HCT116 (cell line): ENCODE measurements at regions not wholly inside any gene's neighbourhood (a gene's known extent, or its start where the extent isn't known, plus 50 kb on each side); places are given as distances from the start of the nearest gene placed in this dataset.

Experiments
- ATAC-seq: fragments of 200-7000 bp; cut with Tn5 transposase; 2 replicates; pipeline ENCODE4 v1.9.1; 2020; ENCODE audit warnings: mild to moderate bottlenecking, moderate library complexity
- BruUV-seq: library from RNA; stranded (reverse); fragments of 400-500 nt; replicated peaks from 2 replicates; lab custom pipeline; 2021; lab: Mats Ljungman, UMichigan
- CTCF ChIA-PET: fragments of 300-600 bp; sonication (Branson Sonifier 250); formaldehyde crosslinking; loops from one replicate; lab custom pipeline; 2021; ENCODE audit warnings: antibody characterized with exemption; lab: Charles Lee
- POLR2A ChIA-PET: fragments of 300-600, 350-600 bp; sonication (Branson Sonifier 250); formaldehyde crosslinking; loops from one replicate; lab custom pipeline; 2021; ENCODE audit warnings: antibody characterized with exemption; lab: Charles Lee
- RAD21 ChIA-PET, 2 experiments: fragments of 300-600 bp; sonication (Branson Sonifier 250); formaldehyde crosslinking; loops; one replicate each; lab custom pipeline; 2023; ENCODE audit warnings: low total read pairs in 2 of 2; ENCODE audit not compliant: uncharacterized antibody in 2 of 2, unreplicated experiment in 2 of 2, low non-redundant PET in 1 of 2; lab: Charles Lee
- DNase-seq: peaks from one replicate; pipeline ENCODE4 v3.0.0-alpha.2; 2010; ENCODE audit warnings: low read depth, low spot score
- H2AFZ ChIP-seq: fragments of 200-600 bp; shearing (Covaris generic), sonication (generic); 2 replicates; pipeline ENCODE4 v1.6.1; 2017; ENCODE audit warnings: low read depth, mixed run types, mixed read lengths, antibody characterized with exemption, low read length; ENCODE audit not compliant: poor library complexity, severe bottlenecking
- H3K27ac ChIP-seq: 2 replicates; pipeline ENCODE4 v1.5.1; 2012; ENCODE audit warnings: low read depth, low read length
- H3K27me3 ChIP-seq: fragments of 200-600 bp; sonication (generic); 2 replicates; pipeline ENCODE4 v1.6.1; 2016; ENCODE audit warnings: mixed run types, low read length, mixed read lengths; ENCODE audit not compliant: insufficient read depth
- H3K36me3 ChIP-seq, 2 experiments: fragments of 200-500 bp in 1 of 2; fragments of 200-600 bp in 1 of 2; sonication (Bioruptor generic) in 1 of 2; sonication (generic) in 1 of 2; 2 replicates each; pipeline versions ENCODE4 v1.5.1 to v1.6.1; 2014 to 2016; ENCODE audit warnings: low read length in 2 of 2, inconsistent platforms in 1 of 2, mixed read lengths in 1 of 2, mixed run types in 1 of 2; ENCODE audit not compliant: insufficient read depth in 2 of 2, control insufficient read depth in 1 of 2
- H3K4me1 ChIP-seq, 2 experiments: fragments of 200-600 bp in 1 of 2; sonication (generic) in 1 of 2; 2 replicates each; pipeline versions ENCODE4 v1.5.1 to v1.6.1; 2012 to 2017; ENCODE audit warnings: low read length in 2 of 2, inconsistent platforms in 1 of 2, mild to moderate bottlenecking in 1 of 2, mixed read lengths in 1 of 2, mixed run types in 1 of 2, moderate library complexity in 1 of 2; ENCODE audit not compliant: insufficient read depth in 2 of 2, control insufficient read depth in 1 of 2
- H3K4me2 ChIP-seq: fragments of 200-600 bp; sonication (generic); 2 replicates; pipeline ENCODE4 v1.6.1; 2017; ENCODE audit warnings: mixed run types, low read length, mixed read lengths
- H3K4me3 ChIP-seq, 2 experiments: fragments of 200-600 bp in 1 of 2; sonication (generic) in 1 of 2; replicated peaks in 1 of 2; 2 replicates each; pipeline ENCODE4 v1.5.1; 2011 to 2016; ENCODE audit warnings: low read length in 2 of 2, control low read depth in 1 of 2, low read depth in 1 of 2, mild to moderate bottlenecking in 1 of 2, mixed read lengths in 1 of 2, mixed run types in 1 of 2
- H3K79me2 ChIP-seq: fragments of 200-600 bp; sonication (generic); 2 replicates; pipeline ENCODE4 v1.6.1; 2017; ENCODE audit warnings: mild to moderate bottlenecking, mixed run types, low read length, moderate library complexity, mixed read lengths; ENCODE audit not compliant: insufficient read depth
- H3K9ac ChIP-seq: fragments of 200-600 bp; sonication (generic); 2 replicates; pipeline ENCODE4 v1.6.1; 2016; ENCODE audit warnings: low read length, mixed read lengths
- H3K9me2 ChIP-seq: fragments of 200-600 bp; sonication (generic), shearing (Covaris generic); 2 replicates; pipeline ENCODE4 v1.6.1; 2017; ENCODE audit warnings: mixed run types, mild to moderate bottlenecking, moderate library complexity; ENCODE audit not compliant: insufficient read depth
- H3K9me3 ChIP-seq, 2 experiments: fragments of 200-500 bp in 1 of 2; fragments of 200-600 bp in 1 of 2; sonication (Bioruptor generic) in 1 of 2; sonication (generic) in 1 of 2; 2 replicates each; pipeline ENCODE4 v1.6.1; 2014 to 2017; ENCODE audit warnings: low read length in 2 of 2, mixed read lengths in 2 of 2, inconsistent platforms in 1 of 2, low read depth in 1 of 2, mild to moderate bottlenecking in 1 of 2, mixed run types in 1 of 2, moderate library complexity in 1 of 2; ENCODE audit not compliant: control insufficient read depth in 1 of 2, insufficient read depth in 1 of 2
- H4K20me1 ChIP-seq: fragments of 200-600 bp; sonication (generic), shearing (Covaris generic); 2 replicates; pipeline ENCODE4 v1.6.1; 2017; ENCODE audit warnings: mixed run types, mild to moderate bottlenecking, moderate library complexity; ENCODE audit not compliant: insufficient read depth
- JUND ChIP-seq: IDR thresholded peaks from 2 replicates; pipeline ENCODE4 v1.6.1; 2012
- POLR2AphosphoS5 ChIP-seq: IDR thresholded peaks from 2 replicates; pipeline ENCODE4 v1.6.1; 2011; ENCODE audit warnings: mild to moderate bottlenecking, low read depth, low read length, moderate library complexity
- RAD21 ChIP-seq: IDR thresholded peaks from 2 replicates; pipeline ENCODE4 v1.6.1; 2012; ENCODE audit warnings: low read depth, mild to moderate bottlenecking
- SRF ChIP-seq: IDR thresholded peaks from 2 replicates; pipeline ENCODE4 v1.6.1; 2012; ENCODE audit warnings: low read depth
- YY1 ChIP-seq: IDR thresholded peaks from 2 replicates; pipeline ENCODE4 v1.6.1; 2011; ENCODE audit warnings: low read length, low read depth, moderate library complexity, mild to moderate bottlenecking; ENCODE audit not compliant: insufficient replicate concordance; ENCODE audit errors: extremely low read depth
- intact Hi-C: fragments of 100-400 bp; cut with micrococcal nuclease; formaldehyde crosslinking; loops from 2 replicates; pipeline ENCODE4 v1.10.0; 2022

- Histone ChIP-seq H3K36me3 (no peaks in the 10 kb centered on the region), H3K79me2 (no peaks in the 10 kb centered on the region), H4K20me1 (no peaks in the 10 kb centered on the region), H3K9me3 (no peaks in the 10 kb centered on the region), H3K9ac (no peak overlapping the region), H3K27me3 (no peaks in the 10 kb centered on the region), H3K27ac (no peak overlapping the region), H3K4me2 (no peak overlapping the region)
- no peak for DNase-seq
- no TSS peak for BruUV-seq
- RAD21 ChIA-PET, result no interaction called here
- intact Hi-C loops, result no loop called here
- TF ChIP-seq POLR2AphosphoS5, result no peak
- TF ChIP-seq, all 23 proteins: peak for 0
- no peak overlapping the region for H3K4me3 ChIP-seq
- H3K4me1 ChIP-seq, result no peaks in the 10 kb centered on the region
- CTCF ChIA-PET, result no interaction called here
- H3K9me2 ChIP-seq, result no peaks in the 10 kb centered on the region
- ATAC-seq, result no peak
- POLR2A ChIA-PET, result no interaction called here
- H2AFZ ChIP-seq, result no peak overlapping the region
These were observed 313.6 kb upstream of the ATP11B start for GRCh38 chr3:182479419-182480336.

DNA sequence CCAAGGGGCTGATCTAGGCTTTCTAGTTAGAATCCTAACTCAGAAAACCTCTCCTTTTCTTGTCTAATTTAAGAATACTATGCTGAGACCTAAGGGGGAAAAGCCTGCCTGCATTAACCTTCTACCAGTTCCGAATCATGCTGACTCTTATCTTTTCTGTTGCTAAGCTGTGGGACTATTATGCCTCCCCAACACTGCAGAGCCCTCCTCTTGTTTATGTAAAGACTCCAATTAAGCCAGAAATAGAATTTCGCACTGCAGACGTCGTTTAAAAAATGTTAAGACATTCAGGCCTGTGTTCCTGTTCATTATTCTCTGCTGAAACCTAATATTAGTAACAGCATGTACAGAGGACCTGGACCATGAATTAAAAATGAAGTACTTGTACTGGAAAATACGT is 310.6 kb upstream of the ATP11B start:
- no peak for ATAC-seq
- H3K4me3 ChIP-seq, result no peak overlapping the region
- no peaks in the 10 kb centered on the region for H3K9me2 ChIP-seq
- CTCF ChIA-PET, result no interaction called here
- BruUV-seq, result no TSS peak
- H3K9me3 ChIP-seq, result no peaks in the 10 kb centered on the region
- no peak overlapping the region for H3K27ac ChIP-seq
- RAD21 ChIA-PET, result no interaction called here
- no peak overlapping the region for H3K4me2 ChIP-seq
- TF ChIP-seq SRF (no peak), JUND (no peak), RAD21 (no peak), YY1 (no peak)
- intact Hi-C loops, result no loop called here
- POLR2A ChIA-PET, result no interaction called here
- no peaks in the 10 kb centered on the region for H3K27me3 ChIP-seq
- H3K79me2 ChIP-seq, result no peaks in the 10 kb centered on the region
- no peak for DNase-seq
- H4K20me1 ChIP-seq, result no peaks in the 10 kb centered on the region
- no peak overlapping the region for H2AFZ ChIP-seq
- no peaks in the 10 kb centered on the region for H3K36me3 ChIP-seq
- no peak overlapping the region for H3K9ac ChIP-seq
- H3K4me1 ChIP-seq, result no peaks in the 10 kb centered on the region
